ACC112 (cell line): ENCODE measurements at regions not wholly inside any gene's neighbourhood (a gene's known extent, or its start where the extent isn't known, plus 50 kb on each side); places are given as distances from the start of the nearest gene placed in this dataset.
"Not testable (repeated sequence)": the region's sequence is repeated elsewhere in the genome, so short reads cannot be mapped to it uniquely, and the experiment has no call there.

Experiments
- H2AFZ ChIP-seq: fragments of 200-600 bp; sonication (generic); one replicate; pipeline ENCODE4 v1.6.0; 2017; ENCODE audit warnings: antibody characterized with exemption, low read length; ENCODE audit not compliant: unreplicated experiment
- H3K27ac ChIP-seq: fragments of 200-600 bp; sonication (generic); 2 replicates; pipeline ENCODE4 v1.5.1; 2014; ENCODE audit warnings: low read depth, mild to moderate bottlenecking, antibody characterized with exemption, low read length, moderate library complexity
- H3K27me3 ChIP-seq: fragments of 200-600 bp; sonication (generic); 2 replicates; pipeline ENCODE4 v1.6.1; 2014; ENCODE audit warnings: mild to moderate bottlenecking, antibody characterized with exemption, low read length, moderate library complexity, mixed read lengths; ENCODE audit not compliant: insufficient read depth
- H3K36me3 ChIP-seq: fragments of 200-600 bp; sonication (generic); 2 replicates; pipeline ENCODE4 v1.6.1; 2016; ENCODE audit warnings: mild to moderate bottlenecking, antibody characterized with exemption, low read length, moderate library complexity, mixed read lengths; ENCODE audit not compliant: insufficient read depth
- H3K4me1 ChIP-seq: fragments of 200-600 bp; sonication (generic); one replicate; pipeline ENCODE4 v1.6.1; 2016; ENCODE audit warnings: low read length, mixed read lengths; ENCODE audit not compliant: insufficient read depth, unreplicated experiment, control insufficient read depth
- H3K4me3 ChIP-seq: fragments of 200-600 bp; sonication (generic); 2 replicates; pipeline ENCODE4 v1.5.1; 2014; ENCODE audit warnings: mild to moderate bottlenecking, low read depth, low read length
- H3K79me2 ChIP-seq: fragments of 200-600 bp; sonication (generic); one replicate; pipeline ENCODE4 v1.6.0; 2016; ENCODE audit warnings: low read length; ENCODE audit not compliant: control insufficient read depth, unreplicated experiment, insufficient read depth

DNA sequence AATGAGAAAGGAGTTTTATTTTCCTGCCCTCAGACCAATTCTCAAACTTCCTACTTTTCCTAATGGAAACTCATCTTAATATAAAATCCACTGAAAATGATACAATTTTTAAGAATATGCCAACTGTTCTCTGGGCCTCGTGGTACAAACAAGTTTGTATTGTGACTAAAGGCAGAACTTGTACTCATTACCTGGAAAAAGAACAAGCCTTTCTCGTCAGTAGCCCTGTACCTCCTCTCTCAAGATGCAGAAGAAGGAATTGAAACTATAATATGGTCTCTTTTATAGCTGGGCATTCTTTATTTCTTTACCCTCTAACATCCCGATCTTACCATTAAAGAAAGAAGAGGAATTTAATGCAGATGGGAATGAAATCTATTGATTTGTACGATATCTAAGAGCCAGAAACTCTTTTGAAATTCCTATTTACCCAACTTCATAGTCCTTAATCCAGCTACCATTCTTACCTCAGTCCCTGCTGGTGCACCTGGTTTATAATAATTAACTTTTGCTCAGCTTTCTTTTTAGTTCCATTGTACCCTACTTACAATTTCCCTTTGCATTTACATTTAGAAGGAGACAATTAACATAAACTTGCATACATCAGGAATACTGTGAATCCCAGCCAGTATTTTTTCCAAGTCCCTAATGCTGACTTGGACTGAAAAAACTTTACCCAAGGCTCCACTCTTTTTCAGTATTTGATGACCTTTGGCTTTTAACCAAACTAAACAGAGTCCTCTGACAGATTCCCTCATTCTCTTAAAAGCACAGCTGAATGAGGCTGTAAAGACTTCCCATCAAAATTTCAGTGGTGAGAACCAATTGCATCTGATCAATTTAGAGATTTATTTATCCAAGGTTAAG, 1162.4 kb downstream of the BRINP3 start:
- H3K4me3 ChIP-seq: no peak overlapping the region
- no peaks in the 10 kb centered on the region for H3K79me2 ChIP-seq
- no peak overlapping the region for H3K27ac ChIP-seq
- no peak overlapping the region for H2AFZ ChIP-seq
- no peaks in the 10 kb centered on the region for H3K36me3 ChIP-seq
- no peaks in the 10 kb centered on the region for H3K27me3 ChIP-seq
- no peaks in the 10 kb centered on the region for H3K4me1 ChIP-seq

DNA sequence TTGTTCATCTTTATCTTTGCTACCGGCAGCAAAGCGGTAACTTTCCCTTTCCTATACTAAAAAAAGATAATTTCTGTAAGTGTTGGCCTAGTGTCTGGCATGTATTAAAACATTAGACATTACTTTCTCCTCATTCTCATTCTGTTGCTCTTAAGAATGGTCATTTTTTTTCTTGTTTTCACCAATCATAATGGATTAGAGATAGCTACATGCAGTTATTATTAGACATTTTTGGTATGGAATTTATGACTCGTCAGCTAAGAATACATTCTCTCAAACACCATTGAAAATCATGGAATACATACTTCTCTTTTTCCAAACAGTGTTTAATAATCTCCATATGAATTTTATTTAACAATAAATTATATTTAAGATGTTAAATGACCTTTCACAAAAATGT, 1154.6 kb downstream of the BRINP3 start:
- Histone ChIP-seq H3K36me3 (no peaks in the 10 kb centered on the region), H3K27me3 (no peaks in the 10 kb centered on the region), H3K4me1 (no peaks in the 10 kb centered on the region), H2AFZ (no peak overlapping the region), H3K27ac (no peak overlapping the region), H3K4me3 (no peak overlapping the region), H3K79me2 (no peaks in the 10 kb centered on the region)

- H3K36me3 ChIP-seq, H3K79me2 ChIP-seq, H3K27me3 ChIP-seq, H3K27ac ChIP-seq, H2AFZ ChIP-seq, H3K4me1 ChIP-seq, H3K4me3 ChIP-seq: not testable (repeated sequence)
These were observed 1146.6 kb downstream of the BRINP3 start for GRCh38 chr1:189331071-189331470.

DNA sequence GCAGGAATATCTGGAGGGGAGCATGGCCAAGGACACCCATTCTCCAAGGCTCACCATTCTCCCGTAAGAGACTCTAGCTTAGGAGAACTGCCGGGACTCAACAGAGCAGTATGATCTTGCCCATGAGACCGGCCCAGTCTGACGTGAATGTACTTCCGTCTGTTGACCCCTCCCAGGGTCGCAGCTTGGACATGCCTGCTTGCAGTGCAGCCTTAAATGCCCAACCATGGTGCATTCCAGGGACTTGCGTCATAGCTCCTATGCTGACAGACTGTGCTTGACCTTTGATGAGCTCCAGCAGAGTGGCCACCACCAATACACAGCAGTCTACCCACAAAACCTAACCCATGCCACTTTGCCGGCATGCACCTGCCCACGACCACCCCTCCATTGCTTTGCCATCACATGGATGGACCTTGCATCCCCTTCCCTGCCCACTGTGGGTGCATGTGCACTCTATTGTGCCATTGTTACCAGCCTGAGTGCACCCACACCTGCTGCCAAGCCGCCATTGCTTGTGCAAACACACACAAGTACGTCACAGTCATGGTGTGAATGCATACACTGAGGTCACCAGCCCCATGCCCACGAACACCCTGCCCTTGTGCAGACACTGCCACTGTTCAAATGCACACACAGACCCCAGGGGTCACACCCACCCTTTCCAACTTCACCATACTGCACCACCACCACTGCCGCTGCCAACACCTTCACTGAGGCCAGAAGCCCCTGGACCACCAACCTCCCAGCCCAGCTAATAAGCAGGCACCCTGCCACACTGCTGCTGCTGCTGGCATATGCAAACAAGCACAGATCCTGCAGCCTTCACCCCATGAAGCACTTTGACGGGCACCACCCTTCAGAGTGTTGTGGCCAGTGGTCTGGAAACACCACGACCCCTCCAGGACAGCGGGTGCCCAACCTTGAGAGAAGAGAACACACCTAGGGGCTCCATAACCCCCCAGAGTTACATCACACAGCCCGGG, 1141.3 kb downstream of the BRINP3 start:
- Histone ChIP-seq H3K4me3 (no peak overlapping the region), H3K79me2 (no peaks in the 10 kb centered on the region), H3K27me3 (no peaks in the 10 kb centered on the region), H3K36me3 (no peaks in the 10 kb centered on the region), H3K4me1 (no peaks in the 10 kb centered on the region), H2AFZ (no peak overlapping the region), H3K27ac (no peak overlapping the region)

DNA sequence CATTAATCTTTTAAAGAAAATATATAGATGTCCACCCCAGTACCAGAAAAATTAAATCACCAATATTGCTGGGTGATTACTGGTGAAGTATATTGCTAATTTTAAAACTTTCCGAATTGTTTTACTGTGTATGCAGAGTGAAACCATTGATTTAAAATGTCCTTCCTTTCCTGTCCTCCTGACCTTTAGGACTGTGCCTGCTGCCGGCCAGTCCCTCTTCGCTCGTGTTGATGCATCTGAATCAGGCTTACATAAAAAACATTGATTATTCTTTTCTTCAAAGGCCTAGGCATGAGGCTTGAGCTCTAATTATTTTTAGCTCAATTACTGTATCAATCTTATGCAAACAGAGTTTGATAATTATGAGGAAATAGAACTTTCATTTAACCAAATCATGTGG, 1128.1 kb downstream of the BRINP3 start:
- Histone ChIP-seq H2AFZ (no peak overlapping the region), H3K4me1 (no peaks in the 10 kb centered on the region), H3K79me2 (no peaks in the 10 kb centered on the region), H3K36me3 (no peaks in the 10 kb centered on the region), H3K4me3 (no peak overlapping the region), H3K27ac (no peak overlapping the region), H3K27me3 (no peaks in the 10 kb centered on the region)

DNA sequence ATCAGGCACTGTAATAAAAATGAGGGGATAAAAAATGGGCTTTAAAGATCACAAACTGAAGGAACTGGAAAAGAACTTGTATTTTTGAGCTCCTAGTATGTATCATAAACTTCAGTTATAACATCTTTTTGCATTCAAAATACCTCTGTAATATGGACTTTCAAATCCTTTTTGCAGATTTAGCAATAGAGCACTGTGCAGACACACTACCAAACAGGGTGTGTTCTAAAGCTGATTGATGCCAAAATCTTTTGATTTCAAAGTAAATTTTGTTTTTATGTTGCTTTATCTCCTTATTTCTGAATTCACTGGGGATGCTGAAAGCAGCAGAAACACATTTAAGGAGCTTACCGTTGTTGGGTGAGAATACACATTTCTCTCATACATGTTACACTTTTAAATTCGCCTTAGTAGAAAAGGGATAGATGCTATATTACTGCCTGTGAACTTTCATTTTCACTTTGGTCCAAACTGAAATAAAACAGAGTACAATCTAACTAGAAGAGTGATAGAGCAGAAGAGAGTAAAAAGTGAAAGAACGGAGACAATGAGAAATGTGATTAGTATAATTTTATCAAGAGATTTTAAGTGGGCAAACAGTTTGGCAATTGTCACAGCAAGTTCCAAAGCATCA, 1126.6 kb downstream of the BRINP3 start:
- H3K4me3 ChIP-seq: peak overlapping the region; percentile 64
- H3K79me2 ChIP-seq: no peaks in the 10 kb centered on the region
- H3K4me1 ChIP-seq: no peaks in the 10 kb centered on the region
- H2AFZ ChIP-seq: peak overlapping the region; percentile 70
- no peaks in the 10 kb centered on the region for H3K27me3 ChIP-seq
- H3K27ac ChIP-seq: no peak overlapping the region
- no peaks in the 10 kb centered on the region for H3K36me3 ChIP-seq

- H3K79me2 ChIP-seq: no peaks in the 10 kb centered on the region
- H3K36me3 ChIP-seq: no peaks in the 10 kb centered on the region
- H3K4me3 ChIP-seq: peak overlapping the region; percentile 64; the same call in 1 of the 2 replicates
- peak overlapping the region; percentile 70 for H2AFZ ChIP-seq
- H3K27ac ChIP-seq: no peak overlapping the region
- H3K27me3 ChIP-seq: no peaks in the 10 kb centered on the region
- no peaks in the 10 kb centered on the region for H3K4me1 ChIP-seq
These were observed 1125.7 kb downstream of the BRINP3 start for GRCh38 chr1:189351960-189352359.

- H3K27ac ChIP-seq: no peak overlapping the region
- H3K79me2 ChIP-seq: no peaks in the 10 kb centered on the region
- H3K4me1 ChIP-seq: no peaks in the 10 kb centered on the region
- no peak overlapping the region for H3K4me3 ChIP-seq
- H3K36me3 ChIP-seq: no peaks in the 10 kb centered on the region
- no peaks in the 10 kb centered on the region for H3K27me3 ChIP-seq
- no peak overlapping the region for H2AFZ ChIP-seq
These were observed 1121.5 kb downstream of the BRINP3 start for GRCh38 chr1:189356206-189356605.

- H3K79me2 ChIP-seq: no peaks in the 10 kb centered on the region
- no peak overlapping the region for H3K4me3 ChIP-seq
- H3K36me3 ChIP-seq: no peaks in the 10 kb centered on the region
- no peaks in the 10 kb centered on the region for H3K4me1 ChIP-seq
- no peaks in the 10 kb centered on the region for H3K27me3 ChIP-seq
- no peak overlapping the region for H2AFZ ChIP-seq
- no peak overlapping the region for H3K27ac ChIP-seq
These were observed 1120.3 kb downstream of the BRINP3 start for GRCh38 chr1:189357317-189357716.

- Histone ChIP-seq H3K4me1 (no peaks in the 10 kb centered on the region), H3K27me3 (no peaks in the 10 kb centered on the region), H3K36me3 (no peaks in the 10 kb centered on the region), H3K79me2 (no peaks in the 10 kb centered on the region), H3K27ac (no peak overlapping the region), H3K4me3 (no peak overlapping the region), H2AFZ (no peak overlapping the region)
These were observed 1108.1 kb downstream of the BRINP3 start for GRCh38 chr1:189369612-189370011.
